Superior temporal gyrus (tissue), 1 donor: ENCODE measurements at regions not wholly inside any gene's neighbourhood (a gene's known extent, or its start where the extent isn't known, plus 50 kb on each side); places are given as distances from the start of the nearest gene placed in this dataset.

Experiments
- DNase-seq: peaks from one replicate; pipeline ENCODE4 v3.0.0-alpha.2; 2016; ENCODE audit errors: extremely low spot score

DNA sequence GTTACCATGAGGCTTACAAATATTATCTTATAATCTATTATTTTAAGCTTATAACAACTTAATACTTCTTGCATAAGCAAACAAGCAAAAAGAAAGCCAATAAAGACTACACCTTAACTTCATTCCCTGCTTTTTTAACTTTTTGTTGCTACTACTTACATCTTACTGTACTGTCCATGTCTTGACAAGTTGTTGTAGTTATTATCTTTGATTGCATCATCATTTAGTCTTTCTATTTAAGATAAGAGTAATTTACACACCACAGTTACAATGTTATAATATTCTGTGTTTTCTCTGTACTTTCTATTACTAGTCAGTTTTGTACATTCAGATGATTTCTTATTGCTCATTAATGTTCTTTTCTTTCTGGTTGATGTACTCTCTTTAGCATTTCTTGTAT, 346.6 kb downstream of the SMARCA1 start:
- DNase-seq, result no peak

DNA sequence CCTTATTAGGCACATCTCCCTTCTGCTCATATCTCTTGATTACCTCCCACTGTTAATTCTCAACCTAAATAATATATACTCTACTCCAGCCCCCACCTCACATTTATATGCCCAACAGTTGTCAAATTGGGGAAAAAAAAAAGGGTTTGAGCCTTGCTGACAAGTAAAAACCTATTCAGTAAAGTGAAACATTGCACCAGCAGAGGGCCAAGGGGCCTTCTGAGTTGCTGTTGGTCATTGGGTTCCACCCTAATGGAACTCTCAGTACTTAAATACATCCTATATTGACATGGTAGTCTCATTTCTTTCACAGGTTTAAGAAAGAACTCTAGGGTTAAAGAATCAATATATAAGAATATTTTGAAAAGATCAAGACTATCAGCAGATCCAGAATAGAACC, 362.2 kb downstream of the SMARCA1 start:
- DNase-seq, result no peak

DNA sequence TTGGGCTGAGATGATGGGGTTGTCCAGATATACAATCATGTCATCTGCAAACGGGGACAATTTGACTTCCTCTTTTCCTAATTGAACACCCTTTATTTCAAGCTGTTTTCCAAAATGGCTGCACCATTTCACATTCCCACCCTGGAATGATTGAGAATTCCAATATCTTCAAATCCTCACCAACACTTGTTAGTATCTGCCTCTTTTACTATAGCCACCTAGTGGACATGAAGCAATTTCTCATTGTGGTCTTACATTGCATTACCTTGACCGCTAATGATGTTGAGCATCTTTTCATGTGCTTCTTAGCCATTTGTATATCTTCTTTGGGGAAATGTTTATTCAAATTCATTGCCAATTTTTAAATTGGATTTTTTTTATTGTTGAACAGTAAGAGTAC, 364.8 kb downstream of the SMARCA1 start:
- DNase-seq, result no peak

DNA sequence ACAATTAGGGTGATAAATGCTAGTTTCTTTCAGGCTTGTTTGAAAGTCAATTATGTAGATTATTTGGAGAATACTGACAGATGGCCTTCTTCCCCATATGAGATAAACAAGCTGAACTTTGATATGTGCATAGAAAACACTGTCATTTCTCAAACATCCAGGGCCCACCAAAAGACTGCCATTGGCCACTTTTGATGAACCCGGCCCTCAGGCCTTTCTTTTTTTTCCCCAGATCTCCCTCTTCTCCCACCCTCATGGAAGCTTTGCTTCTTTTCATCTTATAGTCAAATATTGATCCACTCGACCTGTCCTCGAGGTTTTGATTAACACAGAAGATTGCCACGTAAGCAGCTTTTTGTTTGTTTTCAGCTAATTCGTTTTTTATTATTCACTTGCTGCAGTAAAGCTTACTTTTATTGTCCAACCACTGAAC, 377.4 kb downstream of the SMARCA1 start:
- no peak for DNase-seq

DNA sequence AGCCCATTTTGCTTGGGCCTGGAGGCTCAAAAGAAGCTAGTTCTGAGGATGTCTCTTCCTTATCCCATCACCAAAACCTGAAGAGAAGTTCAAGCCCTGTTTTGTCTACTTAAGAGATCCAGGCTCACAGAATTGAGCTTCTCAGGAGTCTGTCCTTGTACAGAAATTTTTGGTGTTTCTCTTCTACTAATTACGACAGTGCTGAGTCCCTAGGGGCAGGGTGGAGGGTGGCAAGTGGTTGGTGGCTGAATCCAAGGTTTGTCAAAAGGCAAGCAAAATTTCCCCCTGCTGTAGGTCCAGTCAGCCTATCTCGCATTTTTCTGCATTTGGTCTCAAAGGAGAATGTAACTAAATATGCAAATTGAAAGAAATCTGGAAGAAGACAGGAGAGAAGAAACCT, 377.9 kb downstream of the SMARCA1 start:
- no peak for DNase-seq

DNA sequence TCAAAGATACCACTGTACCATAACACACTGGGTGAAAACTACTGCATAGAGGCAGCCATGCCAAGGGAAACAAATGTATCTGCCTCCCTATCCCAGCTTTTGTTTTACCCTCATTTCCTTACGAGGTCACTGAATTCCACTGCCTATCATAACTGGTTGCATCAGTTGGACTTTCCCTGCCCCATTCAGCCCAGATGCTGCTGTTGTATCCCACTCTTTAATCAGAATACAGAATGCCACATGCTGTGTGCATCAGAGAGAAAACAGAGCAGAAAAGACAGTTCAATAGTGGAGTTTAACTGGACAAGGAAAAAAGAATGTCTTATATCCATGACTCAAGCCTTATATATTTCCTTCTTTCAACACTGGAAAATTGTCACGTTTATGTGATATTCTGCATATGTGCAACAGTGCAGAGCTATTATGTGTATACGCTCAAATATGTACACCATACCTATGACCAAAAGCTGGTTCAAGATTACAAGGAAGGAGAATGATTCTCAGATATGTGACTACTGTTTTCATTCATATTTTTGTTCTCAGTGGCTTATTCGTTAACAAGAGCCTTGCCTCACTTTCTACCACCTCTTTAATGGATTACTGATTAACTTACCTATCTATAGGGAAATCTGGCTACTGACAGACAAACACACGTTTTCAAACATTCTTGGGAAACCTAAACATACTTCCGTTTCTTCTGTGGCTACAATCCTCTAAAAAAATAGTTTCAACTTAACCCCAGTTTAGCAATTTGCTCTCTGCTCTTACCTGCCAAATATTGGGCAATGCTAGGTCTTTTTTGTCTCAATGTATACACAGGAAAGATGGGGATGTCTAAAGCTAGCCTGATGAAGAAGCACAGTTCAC, 378.9 kb downstream of the SMARCA1 start:
- no peak for DNase-seq

DNA sequence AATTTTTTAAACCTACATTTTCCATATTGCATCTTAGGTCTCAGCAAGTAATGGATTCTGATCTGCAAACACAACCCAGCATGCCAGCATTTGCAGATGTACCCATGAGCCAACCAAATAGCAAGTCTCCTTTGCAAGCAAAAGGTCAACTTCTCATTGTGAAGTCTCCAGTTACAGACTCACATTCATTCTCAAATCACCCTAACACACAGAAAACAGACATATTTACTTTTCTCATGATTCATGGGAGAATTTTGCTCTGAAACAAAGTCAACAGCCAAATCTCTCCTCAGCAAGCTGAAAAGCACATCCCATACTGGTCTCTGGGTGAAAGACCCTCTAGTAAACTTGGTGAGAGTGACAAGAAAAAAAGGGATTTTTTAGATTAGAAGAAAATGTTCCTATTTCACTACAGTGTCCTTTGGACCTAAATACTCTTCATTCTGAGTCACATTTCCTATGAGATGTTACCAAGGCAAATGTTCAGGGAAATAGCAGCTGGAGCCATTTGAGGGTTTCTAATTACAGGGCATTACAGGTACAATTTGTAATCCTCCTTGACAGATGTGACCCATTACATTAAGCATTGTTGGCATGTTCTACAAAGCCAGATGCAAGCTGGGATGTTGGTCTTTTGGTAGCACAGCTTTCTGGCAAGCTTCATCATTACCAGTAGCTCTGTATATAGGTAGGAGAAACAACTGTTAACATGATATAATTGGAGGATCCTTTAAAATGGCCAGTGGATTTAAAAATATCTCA, 383.3 kb downstream of the SMARCA1 start:
- DNase-seq, result no peak

DNA sequence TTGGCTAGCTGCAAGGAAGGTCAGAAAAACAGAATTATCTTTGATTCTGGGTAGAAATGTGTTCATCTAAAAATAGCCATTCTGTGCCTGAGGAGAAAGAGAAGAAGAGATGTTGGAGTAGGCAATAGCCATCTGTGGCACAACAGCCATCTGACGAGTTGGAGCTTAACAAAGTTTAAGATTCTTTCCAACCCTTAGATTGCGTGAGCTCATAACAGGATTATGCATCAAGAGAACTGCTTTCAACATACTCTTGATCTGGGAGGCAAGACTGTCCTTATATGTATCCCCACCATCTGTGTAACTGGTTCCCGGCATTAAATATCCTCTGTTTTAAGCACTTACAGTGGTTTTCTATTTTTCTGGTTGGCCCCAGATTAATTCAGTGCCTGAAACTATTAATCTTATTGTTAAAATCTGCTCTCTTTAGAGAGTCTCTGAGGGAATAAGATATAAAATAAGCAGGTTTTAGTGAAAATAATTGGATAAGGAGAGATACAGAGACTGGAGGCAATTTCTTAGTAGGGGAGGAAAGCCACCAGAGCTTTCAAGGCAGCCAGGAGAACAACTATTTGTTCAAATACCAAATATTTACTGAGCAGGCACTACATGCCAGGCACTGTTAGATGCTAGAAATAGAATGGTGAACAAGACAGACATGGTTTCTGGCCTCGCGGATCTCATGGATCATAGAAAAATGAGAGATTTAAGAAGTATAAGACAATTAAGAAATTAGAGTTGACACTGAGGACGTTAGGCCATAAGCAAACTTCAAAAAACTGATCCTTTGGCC, 398.0 kb downstream of the SMARCA1 start:
- no peak for DNase-seq

DNA sequence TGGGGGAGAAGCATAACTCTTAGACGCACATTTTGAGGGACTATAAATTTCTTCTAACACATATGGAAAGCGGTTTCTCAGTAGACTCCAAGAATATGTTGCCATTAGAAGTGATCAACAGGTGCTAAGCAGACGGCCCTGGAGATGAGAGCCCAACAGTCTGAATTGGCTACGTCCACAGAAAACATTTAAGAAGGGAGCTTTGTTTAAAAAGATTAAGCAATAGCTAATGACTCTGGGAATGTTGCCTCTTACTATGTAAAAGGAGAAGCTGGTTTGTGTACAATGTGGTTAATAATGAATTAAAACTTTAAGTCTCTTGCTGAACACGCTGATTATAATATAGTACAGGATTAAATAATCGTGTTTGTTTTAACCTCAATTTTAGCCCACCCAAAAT, 399.5 kb downstream of the SMARCA1 start:
- no peak for DNase-seq

DNA sequence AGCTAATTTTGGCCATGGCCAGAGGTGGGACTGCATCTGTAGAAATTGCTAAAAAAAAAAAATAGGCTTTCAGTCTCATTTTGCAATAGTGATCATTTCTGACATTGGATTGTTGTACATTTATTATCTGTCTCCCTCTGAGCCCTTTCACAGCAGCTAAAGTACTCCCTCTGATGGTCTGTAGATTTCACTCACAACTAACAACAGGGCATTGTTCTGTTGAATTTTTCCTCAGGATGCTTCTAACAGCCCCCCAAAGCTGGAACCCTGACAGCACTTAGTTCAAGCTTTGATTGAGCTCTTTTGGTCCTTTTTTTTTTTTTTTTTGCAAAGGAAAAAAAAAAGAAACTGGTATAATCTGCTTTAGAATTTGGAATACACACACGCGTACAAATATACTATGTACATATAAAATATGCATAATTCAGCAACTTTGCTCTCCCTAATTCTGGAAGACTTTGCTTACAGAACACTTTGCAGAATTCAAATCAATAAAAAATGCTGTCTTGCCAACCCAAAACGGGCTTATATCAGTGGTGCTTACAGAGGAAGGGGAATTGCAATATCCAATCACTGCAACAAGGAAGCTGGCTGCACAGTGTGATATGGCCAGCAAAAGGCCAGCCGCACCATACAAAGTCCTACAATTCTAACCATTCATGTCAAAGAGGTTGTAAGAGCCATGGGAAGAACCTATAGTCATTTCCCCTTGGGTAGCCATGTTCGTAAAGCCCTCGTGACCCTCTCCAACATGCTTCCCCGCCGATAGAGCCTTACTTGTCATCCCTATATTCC, 406.4 kb downstream of the SMARCA1 start:
- DNase-seq, result peak; percentile 16

DNA sequence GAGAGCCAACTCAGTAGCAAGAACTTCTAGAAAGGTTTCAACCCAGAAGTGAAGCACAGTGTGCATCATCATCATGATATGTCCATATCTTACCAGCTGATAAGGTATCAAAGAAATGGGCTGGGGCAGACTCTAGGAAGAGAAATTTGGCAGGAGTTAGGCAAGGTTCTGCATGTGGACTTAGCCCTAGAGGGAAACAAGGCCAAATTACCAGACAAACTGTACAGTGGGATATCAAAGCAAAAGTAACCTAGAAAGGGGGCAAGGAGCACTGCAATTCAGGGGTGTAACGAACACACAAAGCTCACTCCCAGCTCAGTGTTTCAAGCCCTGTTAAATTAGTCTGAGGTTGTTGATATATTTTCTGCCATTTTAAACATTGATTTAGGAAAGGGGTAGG, 407.4 kb downstream of the SMARCA1 start:
- no peak for DNase-seq

DNA sequence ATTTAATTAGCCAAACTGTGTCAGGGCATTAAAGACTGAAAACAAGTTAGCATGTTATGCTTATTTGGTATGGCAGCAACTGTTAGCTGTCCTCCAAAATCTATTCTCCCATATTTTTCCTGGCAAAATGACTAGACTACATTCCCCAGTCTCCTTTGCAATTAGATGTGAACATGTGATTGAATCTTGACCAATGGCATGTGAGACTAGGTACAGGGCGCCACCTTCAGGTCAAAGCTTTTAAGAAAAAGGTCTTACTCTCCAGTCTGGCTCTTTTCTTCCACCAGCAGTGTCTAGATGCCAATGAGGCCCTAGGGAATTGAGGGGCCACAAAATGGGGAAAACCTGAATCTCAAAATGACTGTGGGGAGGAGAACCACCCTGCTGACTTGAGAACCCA, 408.2 kb downstream of the SMARCA1 start:
- no peak for DNase-seq

DNA sequence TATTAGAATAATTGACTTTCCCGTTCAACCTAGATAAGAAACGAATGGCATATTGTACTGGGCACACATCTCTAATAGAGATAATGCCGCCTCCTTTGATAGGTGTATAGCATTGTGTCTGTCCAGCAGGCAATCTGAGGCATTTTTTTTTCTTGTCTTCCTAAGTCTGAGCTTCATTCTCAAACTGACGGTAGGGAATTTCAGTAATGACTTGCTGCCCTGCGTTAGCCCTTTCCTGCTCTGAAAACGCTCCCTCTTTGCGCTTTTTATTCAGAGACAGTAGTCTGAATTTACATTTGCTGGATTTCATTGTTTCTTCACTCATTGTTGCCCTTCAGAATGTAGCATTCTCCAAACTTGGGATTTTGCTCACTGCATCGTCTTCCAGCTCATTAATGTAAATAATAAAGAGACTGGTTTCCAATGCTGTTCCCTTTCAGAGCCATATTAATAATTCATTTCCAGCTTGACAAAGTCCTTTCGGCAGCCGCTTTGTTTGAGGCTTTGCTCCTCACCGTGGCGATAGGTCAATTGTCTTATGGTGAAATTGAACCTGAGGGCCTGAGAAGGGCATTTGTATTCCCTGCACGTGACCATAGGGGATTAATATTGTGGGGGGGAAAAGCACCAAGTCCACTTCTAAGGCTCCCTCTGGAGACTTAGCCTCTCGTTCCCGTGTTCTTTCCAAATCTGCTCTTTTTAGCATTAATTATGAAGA, 412.1 kb downstream of the SMARCA1 start:
- DNase-seq, result no peak

DNA sequence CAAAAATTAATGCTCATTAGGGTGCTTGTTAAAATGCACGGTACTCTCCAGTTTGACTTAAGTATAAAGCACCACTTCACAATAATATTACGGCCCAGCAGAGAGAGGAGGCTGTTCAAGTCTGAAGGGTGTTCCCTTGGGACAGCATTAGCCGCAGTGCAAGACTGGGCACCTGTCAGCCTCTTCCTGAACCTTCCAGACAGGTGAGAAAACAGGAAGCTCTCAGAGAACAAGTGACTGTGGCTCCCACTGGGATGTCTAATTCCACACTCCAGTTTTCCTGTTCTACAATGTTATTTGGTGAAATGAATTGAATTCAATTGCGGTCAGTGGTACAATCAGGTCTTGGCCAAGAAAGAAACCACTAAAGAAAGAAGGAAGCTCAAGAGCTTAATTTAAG, 414.4 kb downstream of the SMARCA1 start:
- DNase-seq, result no peak

DNA sequence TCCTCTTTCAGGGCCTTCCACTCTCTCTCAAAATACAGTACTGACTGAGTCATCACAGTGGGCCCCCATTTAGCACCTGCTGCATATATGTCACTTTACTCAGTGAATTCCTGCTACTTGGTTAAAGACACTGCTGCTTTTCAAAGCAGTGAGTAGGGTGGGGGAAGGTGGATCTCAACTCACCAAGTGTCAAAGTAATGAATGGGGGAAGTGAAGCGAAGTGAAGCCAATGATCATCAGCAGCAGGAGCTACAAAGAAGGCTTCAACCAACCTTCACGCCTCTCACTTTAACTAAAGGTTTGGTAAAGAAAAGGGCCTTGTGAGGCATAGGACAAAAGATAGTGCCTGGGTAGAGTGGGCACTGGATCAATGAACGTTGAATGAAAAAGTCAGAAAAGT, 424.1 kb downstream of the SMARCA1 start:
- DNase-seq, result no peak

DNA sequence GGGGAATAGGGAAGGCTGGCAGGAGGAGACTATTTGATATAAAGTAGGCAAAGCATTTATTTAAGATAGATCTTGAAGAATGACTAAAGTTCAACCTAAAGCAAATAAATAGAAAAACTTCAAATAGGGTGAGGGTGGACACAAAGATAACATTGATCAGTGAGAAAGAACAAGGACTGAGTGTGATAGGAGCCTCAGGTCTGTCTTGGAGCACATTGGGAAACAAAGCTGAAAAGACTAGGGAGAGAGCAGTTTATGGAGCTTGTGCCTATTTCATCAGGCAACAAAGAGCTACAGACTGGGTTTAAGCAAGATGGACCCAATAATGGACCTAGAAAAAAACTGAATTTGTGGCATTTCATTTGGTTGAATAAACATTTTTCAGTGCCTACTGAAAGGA, 425.6 kb downstream of the SMARCA1 start:
- no peak for DNase-seq

DNA sequence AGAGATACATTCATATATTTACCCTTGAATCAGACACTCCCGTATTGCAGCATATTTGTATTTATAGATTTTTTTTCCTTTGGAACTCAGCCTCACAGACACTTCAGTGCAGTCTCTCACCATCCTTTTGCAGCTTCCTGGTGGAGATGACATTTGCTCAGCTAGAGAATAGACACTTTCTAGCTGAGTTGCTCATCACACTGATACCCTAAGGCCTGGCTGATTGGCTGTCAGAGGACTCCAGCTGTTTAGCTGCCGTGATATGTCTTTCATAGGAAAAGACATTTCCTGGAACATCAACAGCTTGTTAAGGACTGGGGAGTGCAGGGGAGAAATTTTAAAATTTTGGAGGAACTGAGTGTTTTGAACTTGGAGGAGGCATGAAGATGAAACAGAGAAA, 429.6 kb downstream of the SMARCA1 start:
- DNase-seq, result no peak

DNA sequence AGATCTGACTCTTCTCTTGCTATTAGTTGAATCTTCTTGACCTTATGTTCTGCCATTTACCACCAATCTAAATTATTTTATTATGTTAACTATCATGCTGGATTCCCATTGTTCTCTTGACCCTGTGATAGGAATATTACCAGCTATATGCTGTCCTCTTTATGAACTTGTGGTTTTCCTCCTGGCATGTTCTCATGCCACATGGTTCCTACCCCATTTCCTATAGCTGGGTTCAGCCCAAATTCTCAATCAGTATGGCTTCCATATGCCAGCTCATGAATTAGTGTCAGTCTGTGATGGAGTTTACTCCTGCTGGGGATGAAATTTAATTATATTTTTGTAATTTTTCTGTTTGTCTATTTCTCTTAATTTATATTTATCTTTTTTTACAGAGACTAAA, 430.5 kb downstream of the SMARCA1 start:
- DNase-seq, result no peak

DNA sequence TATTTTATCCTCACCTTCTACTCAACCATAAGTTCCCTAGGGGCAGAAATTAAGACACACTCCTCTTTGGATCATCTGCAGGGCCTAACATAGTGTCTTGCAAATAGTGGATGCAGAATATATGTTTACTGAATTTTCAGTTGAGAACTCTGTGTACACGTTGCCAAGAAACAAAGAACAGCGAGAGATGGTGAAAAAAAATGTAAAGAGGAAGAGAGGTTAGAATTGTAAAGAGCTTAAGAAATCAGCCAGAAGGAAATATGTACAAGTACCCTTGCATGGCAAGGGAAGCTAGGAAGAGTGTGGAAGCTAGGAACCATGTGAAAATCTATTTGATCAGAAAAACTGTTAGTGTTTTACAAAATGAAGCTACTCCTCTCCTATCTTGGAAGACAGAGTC, 431.0 kb downstream of the SMARCA1 start:
- DNase-seq, result no peak

DNA sequence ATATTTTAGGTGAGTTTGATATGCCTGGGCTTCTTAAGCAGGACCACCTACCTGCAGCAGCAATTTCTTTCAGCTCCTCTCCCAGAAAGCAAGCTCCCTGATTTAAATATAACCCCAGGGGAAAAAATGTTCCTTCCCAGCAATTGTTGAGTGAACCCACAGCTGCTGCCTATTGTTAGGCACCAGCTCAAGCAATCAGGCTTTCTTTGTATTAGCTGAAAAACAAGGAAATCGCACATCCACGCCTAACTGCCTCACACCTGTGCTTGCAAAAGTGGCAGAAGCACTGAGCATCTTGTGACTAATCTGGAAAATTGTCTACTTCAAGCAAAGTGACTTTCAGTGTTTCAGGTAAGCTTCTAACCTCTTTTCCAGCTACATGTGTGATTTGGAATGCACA, 432.2 kb downstream of the SMARCA1 start:
- DNase-seq, result no peak

DNA sequence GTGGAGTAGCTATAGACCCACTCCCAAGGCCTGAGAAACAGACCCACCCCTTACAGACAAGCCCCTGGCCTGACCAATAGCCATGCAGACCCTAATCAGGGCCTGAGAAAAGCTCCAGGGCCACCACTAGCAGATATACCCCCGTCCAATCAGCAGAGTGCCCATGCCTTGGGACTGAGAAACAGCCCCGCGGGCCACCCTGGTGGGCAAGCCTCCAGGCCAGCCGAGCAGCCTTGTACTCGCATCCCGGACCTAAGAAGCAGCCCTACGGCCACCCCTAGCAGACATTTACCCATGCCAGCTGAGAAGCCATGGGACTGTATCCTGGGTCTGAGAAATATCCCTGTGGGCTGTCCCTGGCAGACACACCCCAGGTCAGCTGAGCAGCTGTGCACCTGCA, 436.5 kb downstream of the SMARCA1 start:
- DNase-seq, result no peak
